ENCODE measurements at regions not wholly inside any gene's neighbourhood (a gene's known extent, or its start where the extent isn't known, plus 50 kb on each side); places are given as distances from the start of the nearest gene placed in this dataset.

- H3K9ac ChIP-seq (ENCODE audit: low read depth, low read length) = no peak overlapping the region
- H2AFZ ChIP-seq (ENCODE audit: low read depth, low read length) = no peak overlapping the region
- H3K36me3 ChIP-seq (ENCODE audit: insufficient read depth, low read length) = no peaks in the 10 kb centered on the region
- no peak overlapping the region for H3K27ac ChIP-seq (ENCODE audit: low read length)
- no peak overlapping the region for H3K4me2 ChIP-seq (ENCODE audit: insufficient read depth, low read length)
- H3K4me3 ChIP-seq (ENCODE audit: low read depth in 1 of 2, low read length in 2 of 2) = no peak overlapping the region
- H4K20me1 ChIP-seq (ENCODE audit: insufficient read depth, low read length) = no peaks in the 10 kb centered on the region
- peaks cover 7% of the 10 kb centered on the region for H3K4me1 ChIP-seq (ENCODE audit: insufficient read depth, low read length)
- H3K9me3 ChIP-seq (ENCODE audit: insufficient read depth, low read length, severe bottlenecking) = peaks cover 2% of the 10 kb centered on the region
- no peak for TF ChIP-seq EZH2 (IDR thresholded peaks at IDR 0.05; ENCODE audit: borderline replicate concordance, low read depth, low read length, severe bottlenecking)
- no peak for TF ChIP-seq CTCF (IDR thresholded peaks at IDR 0.05; ENCODE audit: borderline replicate concordance, extremely low read depth, low read length, poor library complexity, severe bottlenecking)
- no peak for DNase-seq
- H3K79me2 ChIP-seq (ENCODE audit: insufficient read depth, low read length) = no peaks in the 10 kb centered on the region
- H3K27me3 ChIP-seq (ENCODE audit: insufficient read depth, low read length, poor library complexity) = no peaks in the 10 kb centered on the region
- ATAC-seq (ENCODE audit: insufficient read depth, low read depth) = no peak
Measured at GRCh38 chr2:60361498-60361897, 192.0 kb downstream of the BCL11A start.

GRCh38 chr2:60359569-60359968, 193.9 kb downstream of the BCL11A start:
- Histone ChIP-seq H3K27me3 (ENCODE audit: insufficient read depth, low read length, poor library complexity) (no peaks in the 10 kb centered on the region), H3K9ac (ENCODE audit: low read depth, low read length) (no peak overlapping the region), H3K9me3 (ENCODE audit: insufficient read depth, low read length, severe bottlenecking) (peaks cover 2% of the 10 kb centered on the region), H3K79me2 (ENCODE audit: insufficient read depth, low read length) (no peaks in the 10 kb centered on the region), H2AFZ (ENCODE audit: low read depth, low read length) (no peak overlapping the region), H3K4me3 (ENCODE audit: low read depth in 1 of 2, low read length in 2 of 2) (no peak overlapping the region), H3K27ac (ENCODE audit: low read length) (no peak overlapping the region), H3K4me2 (ENCODE audit: insufficient read depth, low read length) (no peak overlapping the region), H3K4me1 (ENCODE audit: insufficient read depth, low read length) (peaks cover 19% of the 10 kb centered on the region), H3K36me3 (ENCODE audit: insufficient read depth, low read length) (no peaks in the 10 kb centered on the region), H4K20me1 (ENCODE audit: insufficient read depth, low read length) (no peaks in the 10 kb centered on the region)
- no peak for TF ChIP-seq EZH2 (IDR thresholded peaks at IDR 0.05; ENCODE audit: borderline replicate concordance, low read depth, low read length, severe bottlenecking)
- TF ChIP-seq CTCF (IDR thresholded peaks at IDR 0.05; ENCODE audit: borderline replicate concordance, extremely low read depth, low read length, poor library complexity, severe bottlenecking) = no peak
- ATAC-seq (ENCODE audit: insufficient read depth, low read depth) = peak; percentile 63
- DNase-seq = peak; percentile 26

GRCh38 chr2:60358476-60358875, 195.0 kb downstream of the BCL11A start:
- DNase-seq (no peak), ATAC-seq (ENCODE audit: insufficient read depth, low read depth) (no peak)
- no peak overlapping the region for H3K4me3 ChIP-seq (ENCODE audit: low read depth in 1 of 2, low read length in 2 of 2)
- H3K9ac ChIP-seq (ENCODE audit: low read depth, low read length) = no peak overlapping the region
- H3K27me3 ChIP-seq (ENCODE audit: insufficient read depth, low read length, poor library complexity) = no peaks in the 10 kb centered on the region
- no peaks in the 10 kb centered on the region for H4K20me1 ChIP-seq (ENCODE audit: insufficient read depth, low read length)
- TF ChIP-seq EZH2 (IDR thresholded peaks at IDR 0.05; ENCODE audit: borderline replicate concordance, low read depth, low read length, severe bottlenecking) (no peak), CTCF (IDR thresholded peaks at IDR 0.05; ENCODE audit: borderline replicate concordance, extremely low read depth, low read length, poor library complexity, severe bottlenecking) (no peak)
- H3K79me2 ChIP-seq (ENCODE audit: insufficient read depth, low read length) = no peaks in the 10 kb centered on the region
- peaks cover 2% of the 10 kb centered on the region for H3K9me3 ChIP-seq (ENCODE audit: insufficient read depth, low read length, severe bottlenecking)
- no peak overlapping the region for H2AFZ ChIP-seq (ENCODE audit: low read depth, low read length)
- peaks cover 22% of the 10 kb centered on the region for H3K4me1 ChIP-seq (ENCODE audit: insufficient read depth, low read length)
- no peak overlapping the region for H3K27ac ChIP-seq (ENCODE audit: low read length)
- no peak overlapping the region for H3K4me2 ChIP-seq (ENCODE audit: insufficient read depth, low read length)
- no peaks in the 10 kb centered on the region for H3K36me3 ChIP-seq (ENCODE audit: insufficient read depth, low read length)

- Histone ChIP-seq H3K27me3 (ENCODE audit: insufficient read depth, low read length, poor library complexity) (no peaks in the 10 kb centered on the region), H3K27ac (ENCODE audit: low read length) (no peak overlapping the region), H3K79me2 (ENCODE audit: insufficient read depth, low read length) (no peaks in the 10 kb centered on the region), H3K9ac (ENCODE audit: low read depth, low read length) (no peak overlapping the region), H3K4me3 (ENCODE audit: low read depth in 1 of 2, low read length in 2 of 2) (no peak overlapping the region), H2AFZ (ENCODE audit: low read depth, low read length) (no peak overlapping the region), H3K4me2 (ENCODE audit: insufficient read depth, low read length) (no peak overlapping the region), H3K36me3 (ENCODE audit: insufficient read depth, low read length) (no peaks in the 10 kb centered on the region), H4K20me1 (ENCODE audit: insufficient read depth, low read length) (no peaks in the 10 kb centered on the region), H3K9me3 (ENCODE audit: insufficient read depth, low read length, severe bottlenecking) (peaks cover 1% of the 10 kb centered on the region), H3K4me1 (ENCODE audit: insufficient read depth, low read length) (peaks cover 22% of the 10 kb centered on the region)
- TF ChIP-seq EZH2 (IDR thresholded peaks at IDR 0.05; ENCODE audit: borderline replicate concordance, low read depth, low read length, severe bottlenecking) = no peak
- no peak for TF ChIP-seq CTCF (IDR thresholded peaks at IDR 0.05; ENCODE audit: borderline replicate concordance, extremely low read depth, low read length, poor library complexity, severe bottlenecking)
- DNase-seq (no peak), ATAC-seq (ENCODE audit: insufficient read depth, low read depth) (no peak)
Measured at GRCh38 chr2:60357996-60358395, 195.5 kb downstream of the BCL11A start.
